ENCODE measurements at regions not wholly inside any gene's neighbourhood (a gene's known extent, or its start where the extent isn't known, plus 50 kb on each side); places are given as distances from the start of the nearest gene placed in this dataset.

GRCh38 chr3:99549220-99549619, 89.2 kb upstream of the COL8A1 start:
- no peak for TF ChIP-seq CTCF (IDR thresholded peaks at IDR 0.05; ENCODE audit: low read length)
- TF ChIP-seq EZH2 (optimal IDR thresholded peaks at IDR 0.05; ENCODE audit: low read depth, low read length) = no peak
- no peak for TF ChIP-seq EZH2phosphoT487 (IDR thresholded peaks at IDR 0.05; ENCODE audit: low read length)
